ENCODE measurements at regions not wholly inside any gene's neighbourhood (a gene's known extent, or its start where the extent isn't known, plus 50 kb on each side); places are given as distances from the start of the nearest gene placed in this dataset.

DNA sequence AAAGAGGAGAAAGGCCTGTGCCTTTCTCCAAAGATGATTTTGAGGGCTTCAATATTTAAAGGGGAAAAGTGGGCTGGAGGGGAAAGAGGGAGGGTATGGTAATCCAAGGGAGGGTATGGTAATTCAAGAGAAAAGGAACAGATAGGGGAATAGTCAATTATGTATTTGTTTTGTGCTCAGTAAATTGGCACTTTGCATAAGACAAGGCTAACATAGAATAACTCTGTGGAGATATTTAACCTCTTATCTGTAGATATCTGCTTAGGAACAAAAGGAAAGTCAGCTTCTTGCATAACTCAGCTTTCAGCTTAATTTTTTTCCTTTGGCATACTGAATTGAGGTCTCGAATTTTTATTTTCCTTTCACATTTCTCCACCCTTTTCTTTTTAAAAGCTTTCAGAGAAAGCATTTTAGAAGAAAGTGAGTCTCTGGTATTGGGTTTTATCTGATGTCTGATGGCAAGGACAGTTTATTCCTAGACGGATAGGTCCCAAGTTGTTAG lies 119.9 kb upstream of the F3 start:
- Histone ChIP-seq H3K27me3 (ENCODE audit: control insufficient read depth, insufficient read depth, low read length) (no peaks in the 10 kb centered on the region), H3K27ac (ENCODE audit: low read length) (no peak overlapping the region; the same call in 1 of the 2 replicates), H3K4me1 (ENCODE audit: control insufficient read depth, insufficient read depth, low read length) (no peaks in the 10 kb centered on the region), H3K4me3 (ENCODE audit: low read depth in 2 of 2, low read length in 2 of 2) (no peak overlapping the region), H3K36me3 (ENCODE audit: control insufficient read depth, insufficient read depth, low read length) (no peaks in the 10 kb centered on the region), H3K9me3 (ENCODE audit: control insufficient read depth, insufficient read depth, low read depth, low read length) (no peaks in the 10 kb centered on the region)
- ATAC-seq (no peak), DNase-seq (ENCODE audit: low read depth, low spot score) (no peak)
- POLR2A ChIA-PET, result no interaction called here
- BruUV-seq (replicated peaks), result no TSS peak
- CTCF ChIA-PET, result no interaction called here
- in situ Hi-C loops (cut with HindIII; ENCODE audit: low pct_unique_long_range_greater_than_20kb, low sequenced_read_pairs), result no loop called here
- no peak for TF ChIP-seq TCF7L2 (IDR thresholded peaks at IDR 0.05; ENCODE audit: low read depth, low read length)
- TF ChIP-seq POLR2AphosphoS5 (IDR thresholded peaks at IDR 0.05; ENCODE audit: low read depth, low read length), result no peak
- no peak for TF ChIP-seq SIN3A (IDR thresholded peaks at IDR 0.05; ENCODE audit: borderline replicate concordance, insufficient read depth, low read depth, low read length)
- TF ChIP-seq, protein P1, sequence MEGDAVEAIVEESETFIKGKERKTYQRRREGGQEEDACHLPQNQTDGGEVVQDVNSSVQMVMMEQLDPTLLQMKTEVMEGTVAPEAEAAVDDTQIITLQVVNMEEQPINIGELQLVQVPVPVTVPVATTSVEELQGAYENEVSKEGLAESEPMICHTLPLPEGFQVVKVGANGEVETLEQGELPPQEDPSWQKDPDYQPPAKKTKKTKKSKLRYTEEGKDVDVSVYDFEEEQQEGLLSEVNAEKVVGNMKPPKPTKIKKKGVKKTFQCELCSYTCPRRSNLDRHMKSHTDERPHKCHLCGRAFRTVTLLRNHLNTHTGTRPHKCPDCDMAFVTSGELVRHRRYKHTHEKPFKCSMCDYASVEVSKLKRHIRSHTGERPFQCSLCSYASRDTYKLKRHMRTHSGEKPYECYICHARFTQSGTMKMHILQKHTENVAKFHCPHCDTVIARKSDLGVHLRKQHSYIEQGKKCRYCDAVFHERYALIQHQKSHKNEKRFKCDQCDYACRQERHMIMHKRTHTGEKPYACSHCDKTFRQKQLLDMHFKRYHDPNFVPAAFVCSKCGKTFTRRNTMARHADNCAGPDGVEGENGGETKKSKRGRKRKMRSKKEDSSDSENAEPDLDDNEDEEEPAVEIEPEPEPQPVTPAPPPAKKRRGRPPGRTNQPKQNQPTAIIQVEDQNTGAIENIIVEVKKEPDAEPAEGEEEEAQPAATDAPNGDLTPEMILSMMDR (IDR thresholded peaks at IDR 0.05), result no peak
- intact Hi-C loops (cut with micrococcal nuclease; ENCODE audit: unreplicated experiment), result no loop called here

DNA sequence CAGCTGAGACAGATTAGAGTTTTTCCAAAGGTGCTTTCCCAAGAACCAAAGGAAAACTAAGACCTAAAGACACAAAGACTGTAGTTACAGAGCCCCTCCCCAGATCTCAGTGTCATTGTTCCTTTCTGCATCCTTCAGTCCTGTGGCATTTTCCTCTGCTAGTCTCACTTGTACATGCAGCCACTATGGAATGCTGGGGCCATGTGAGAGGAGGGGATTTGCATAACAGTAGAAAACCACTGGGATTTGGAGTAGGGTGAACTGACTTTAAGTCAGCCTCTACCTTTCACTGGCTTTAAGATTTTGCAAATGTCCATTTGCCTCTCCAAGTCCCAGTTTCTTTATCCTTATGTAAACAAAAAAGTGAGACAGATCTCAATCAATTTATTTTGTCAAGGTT lies 119.4 kb upstream of the F3 start:
- no TSS peak for BruUV-seq (replicated peaks)
- DNase-seq (ENCODE audit: low read depth, low spot score) (no peak), ATAC-seq (no peak)
- CTCF ChIA-PET, result no interaction called here
- Histone ChIP-seq H3K9me3 (ENCODE audit: control insufficient read depth, insufficient read depth, low read depth, low read length) (no peaks in the 10 kb centered on the region), H3K36me3 (ENCODE audit: control insufficient read depth, insufficient read depth, low read length) (no peaks in the 10 kb centered on the region), H3K4me3 (ENCODE audit: low read depth in 2 of 2, low read length in 2 of 2) (no peak overlapping the region), H3K4me1 (ENCODE audit: control insufficient read depth, insufficient read depth, low read length) (no peaks in the 10 kb centered on the region), H3K27ac (ENCODE audit: low read length) (no peak overlapping the region; the same call in 1 of the 2 replicates), H3K27me3 (ENCODE audit: control insufficient read depth, insufficient read depth, low read length) (no peaks in the 10 kb centered on the region)
- in situ Hi-C loops (cut with HindIII; ENCODE audit: low pct_unique_long_range_greater_than_20kb, low sequenced_read_pairs) (no loop called here), intact Hi-C loops (cut with micrococcal nuclease; ENCODE audit: unreplicated experiment) (no loop called here)
- POLR2A ChIA-PET, result no interaction called here
- TF ChIP-seq TCF7L2 (IDR thresholded peaks at IDR 0.05; ENCODE audit: low read depth, low read length) (no peak), SIN3A (IDR thresholded peaks at IDR 0.05; ENCODE audit: borderline replicate concordance, insufficient read depth, low read depth, low read length) (no peak), POLR2AphosphoS5 (IDR thresholded peaks at IDR 0.05; ENCODE audit: low read depth, low read length) (no peak)
- TF ChIP-seq, protein P1 (IDR thresholded peaks at IDR 0.05), result no peak
- TF ChIP-seq, protein P2, sequence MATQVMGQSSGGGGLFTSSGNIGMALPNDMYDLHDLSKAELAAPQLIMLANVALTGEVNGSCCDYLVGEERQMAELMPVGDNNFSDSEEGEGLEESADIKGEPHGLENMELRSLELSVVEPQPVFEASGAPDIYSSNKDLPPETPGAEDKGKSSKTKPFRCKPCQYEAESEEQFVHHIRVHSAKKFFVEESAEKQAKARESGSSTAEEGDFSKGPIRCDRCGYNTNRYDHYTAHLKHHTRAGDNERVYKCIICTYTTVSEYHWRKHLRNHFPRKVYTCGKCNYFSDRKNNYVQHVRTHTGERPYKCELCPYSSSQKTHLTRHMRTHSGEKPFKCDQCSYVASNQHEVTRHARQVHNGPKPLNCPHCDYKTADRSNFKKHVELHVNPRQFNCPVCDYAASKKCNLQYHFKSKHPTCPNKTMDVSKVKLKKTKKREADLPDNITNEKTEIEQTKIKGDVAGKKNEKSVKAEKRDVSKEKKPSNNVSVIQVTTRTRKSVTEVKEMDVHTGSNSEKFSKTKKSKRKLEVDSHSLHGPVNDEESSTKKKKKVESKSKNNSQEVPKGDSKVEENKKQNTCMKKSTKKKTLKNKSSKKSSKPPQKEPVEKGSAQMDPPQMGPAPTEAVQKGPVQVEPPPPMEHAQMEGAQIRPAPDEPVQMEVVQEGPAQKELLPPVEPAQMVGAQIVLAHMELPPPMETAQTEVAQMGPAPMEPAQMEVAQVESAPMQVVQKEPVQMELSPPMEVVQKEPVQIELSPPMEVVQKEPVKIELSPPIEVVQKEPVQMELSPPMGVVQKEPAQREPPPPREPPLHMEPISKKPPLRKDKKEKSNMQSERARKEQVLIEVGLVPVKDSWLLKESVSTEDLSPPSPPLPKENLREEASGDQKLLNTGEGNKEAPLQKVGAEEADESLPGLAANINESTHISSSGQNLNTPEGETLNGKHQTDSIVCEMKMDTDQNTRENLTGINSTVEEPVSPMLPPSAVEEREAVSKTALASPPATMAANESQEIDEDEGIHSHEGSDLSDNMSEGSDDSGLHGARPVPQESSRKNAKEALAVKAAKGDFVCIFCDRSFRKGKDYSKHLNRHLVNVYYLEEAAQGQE (IDR thresholded peaks at IDR 0.05; ENCODE audit: insufficient read depth in 1 of 2, low read depth in 2 of 2, low read length in 1 of 2), result no peak
